ENCODE measurements at regions not wholly inside any gene's neighbourhood (a gene's known extent, or its start where the extent isn't known, plus 50 kb on each side); places are given as distances from the start of the nearest gene placed in this dataset.

- TF ChIP-seq EP300 (conservative IDR thresholded peaks at IDR 0.05; ENCODE audit: poor library complexity, severe bottlenecking) (no peak), POLR2AphosphoS5 (IDR thresholded peaks at IDR 0.05) (no peak), CTCF (IDR thresholded peaks at IDR 0.05; ENCODE audit: poor library complexity, severe bottlenecking) (no peak), RAD21 (conservative IDR thresholded peaks at IDR 0.05) (no peak), TAF1 (IDR thresholded peaks at IDR 0.05; ENCODE audit: low read depth) (no peak), MXI1 (conservative IDR thresholded peaks at IDR 0.05; ENCODE audit: poor library complexity, severe bottlenecking) (no peak), REST (IDR thresholded peaks at IDR 0.05; ENCODE audit: borderline replicate concordance) (no peak), EZH2 (IDR thresholded peaks at IDR 0.05; ENCODE audit: borderline replicate concordance, insufficient read depth, low read length, poor library complexity, severe bottlenecking) (no peak), SMC3 (conservative IDR thresholded peaks at IDR 0.05; ENCODE audit: poor library complexity) (no peak)
- no peaks in the 10 kb centered on the region for H3K79me2 ChIP-seq (replicated peaks; ENCODE audit: insufficient read depth, low read length)
Observed at GRCh38 chr1:98400446-98400845, 261.1 kb upstream of the SNX7 start.

GRCh38 chr1:98399218-98399617 is 262.3 kb upstream of the SNX7 start:
- H3K4me2 ChIP-seq (ENCODE audit: low read length), result no peak overlapping the region
- no peaks in the 10 kb centered on the region for H3F3A ChIP-seq (ENCODE audit: insufficient read depth, low read length, poor library complexity, severe bottlenecking)
- H2AFZ ChIP-seq (ENCODE audit: low read depth, low read length), result no peak overlapping the region
- no peak overlapping the region for H3K9ac ChIP-seq (ENCODE audit: low read length)
- H3K79me2 ChIP-seq (replicated peaks; ENCODE audit: insufficient read depth, low read length), result no peaks in the 10 kb centered on the region
- H4K20me1 ChIP-seq (ENCODE audit: insufficient read depth), result no peaks in the 10 kb centered on the region
- H3K27me3 ChIP-seq (ENCODE audit: insufficient read depth, low read depth, low read length), result no peaks in the 10 kb centered on the region
- H3K27ac ChIP-seq (ENCODE audit: low read length), result no peak overlapping the region
- no peaks in the 10 kb centered on the region for H3K36me3 ChIP-seq (ENCODE audit: insufficient read depth, low read length)
- TF ChIP-seq POLR2AphosphoS5 (IDR thresholded peaks at IDR 0.05) (no peak), REST (IDR thresholded peaks at IDR 0.05; ENCODE audit: borderline replicate concordance) (no peak), TAF1 (IDR thresholded peaks at IDR 0.05; ENCODE audit: low read depth) (no peak), SMC3 (conservative IDR thresholded peaks at IDR 0.05; ENCODE audit: poor library complexity) (no peak), CTCF (IDR thresholded peaks at IDR 0.05; ENCODE audit: poor library complexity, severe bottlenecking) (no peak), EZH2 (IDR thresholded peaks at IDR 0.05; ENCODE audit: borderline replicate concordance, insufficient read depth, low read length, poor library complexity, severe bottlenecking) (no peak), EP300 (conservative IDR thresholded peaks at IDR 0.05; ENCODE audit: poor library complexity, severe bottlenecking) (no peak), MXI1 (conservative IDR thresholded peaks at IDR 0.05; ENCODE audit: poor library complexity, severe bottlenecking) (no peak), RAD21 (conservative IDR thresholded peaks at IDR 0.05) (no peak)
- H3K9me3 ChIP-seq (ENCODE audit: low read length), result no peaks in the 10 kb centered on the region
- no peak overlapping the region for H3K4me3 ChIP-seq (ENCODE audit: low read length)
- no peaks in the 10 kb centered on the region for H3K9me2 ChIP-seq (ENCODE audit: insufficient read depth, low read length)

More at GRCh38 chr1:98400446-98400845, 261.1 kb upstream of the SNX7 start:
- no peaks in the 10 kb centered on the region for H3K9me3 ChIP-seq (ENCODE audit: low read length)
- no peak overlapping the region for H3K4me3 ChIP-seq (ENCODE audit: low read length)
- H2AFZ ChIP-seq (ENCODE audit: low read depth, low read length), result no peak overlapping the region
- H3K27ac ChIP-seq (ENCODE audit: low read length), result no peak overlapping the region
- no peaks in the 10 kb centered on the region for H4K20me1 ChIP-seq (ENCODE audit: insufficient read depth)
- H3K27me3 ChIP-seq (ENCODE audit: insufficient read depth, low read depth, low read length), result no peaks in the 10 kb centered on the region
- H3K4me2 ChIP-seq (ENCODE audit: low read length), result no peak overlapping the region
- no peaks in the 10 kb centered on the region for H3K9me2 ChIP-seq (ENCODE audit: insufficient read depth, low read length)
- H3K36me3 ChIP-seq (ENCODE audit: insufficient read depth, low read length), result no peaks in the 10 kb centered on the region
- no peaks in the 10 kb centered on the region for H3F3A ChIP-seq (ENCODE audit: insufficient read depth, low read length, poor library complexity, severe bottlenecking)
- no peak overlapping the region for H3K9ac ChIP-seq (ENCODE audit: low read length)
